GM21526 (cell line): ENCODE measurements at regions not wholly inside any gene's neighbourhood (a gene's known extent, or its start where the extent isn't known, plus 50 kb on each side); places are given as distances from the start of the nearest gene placed in this dataset.
"Not testable (repeated sequence)": the region's sequence is repeated elsewhere in the genome, so short reads cannot be mapped to it uniquely, and the experiment has no call there.

Experiments used
- ATAC-seq: cut with Tn5 transposase; IDR thresholded peaks from one replicate; pipeline ENCODE4 v1.9.1; 2021; ENCODE audit warnings: moderate library complexity; ENCODE audit not compliant: unreplicated experiment, low FRiP score

GRCh38 chr9:71286146-71286545 lies 164.7 kb upstream of the TRPM3 start:
- ATAC-seq, result no peak

- ATAC-seq, result peak; percentile 91
These were observed 163.8 kb upstream of the TRPM3 start for GRCh38 chr9:71285191-71285656.

GRCh38 chr9:71282116-71282515 lies 160.7 kb upstream of the TRPM3 start:
- ATAC-seq, result not testable (repeated sequence)

GRCh38 chr9:71279151-71279739 lies 157.8 kb upstream of the TRPM3 start:
- ATAC-seq, result no peak

GRCh38 chr9:71273613-71274012 lies 152.2 kb upstream of the TRPM3 start:
- ATAC-seq, result no peak

- ATAC-seq, result no peak
These were observed 150.2 kb upstream of the TRPM3 start for GRCh38 chr9:71271602-71272001.

GRCh38 chr9:71270554-71270953 lies 149.1 kb upstream of the TRPM3 start:
- ATAC-seq, result no peak

- ATAC-seq, result no peak
These were observed 148.4 kb upstream of the TRPM3 start for GRCh38 chr9:71269859-71270258.

GRCh38 chr9:71268871-71269635 lies 147.6 kb upstream of the TRPM3 start:
- no peak for ATAC-seq

- no peak for ATAC-seq
These were observed 142.0 kb upstream of the TRPM3 start for GRCh38 chr9:71263451-71263850.

GRCh38 chr9:71260419-71260818 lies 139.0 kb upstream of the TRPM3 start:
- ATAC-seq, result not testable (repeated sequence)

- ATAC-seq, result no peak
These were observed 133.3 kb upstream of the TRPM3 start for GRCh38 chr9:71254592-71255277.

GRCh38 chr9:71253011-71253410 lies 131.6 kb upstream of the TRPM3 start:
- no peak for ATAC-seq

GRCh38 chr9:71250581-71250980 lies 129.2 kb upstream of the TRPM3 start:
- no peak for ATAC-seq

GRCh38 chr9:71249729-71250317 lies 128.4 kb upstream of the TRPM3 start:
- peak; percentile 81 for ATAC-seq

GRCh38 chr9:71245651-71246050 lies 124.2 kb upstream of the TRPM3 start:
- no peak for ATAC-seq

GRCh38 chr9:71243951-71244350 lies 122.5 kb upstream of the TRPM3 start:
- ATAC-seq, result no peak

GRCh38 chr9:71242081-71242480 lies 120.7 kb upstream of the TRPM3 start:
- no peak for ATAC-seq

- ATAC-seq, result no peak
These were observed 115.6 kb upstream of the TRPM3 start for GRCh38 chr9:71237051-71237450.

- no peak for ATAC-seq
These were observed 112.2 kb upstream of the TRPM3 start for GRCh38 chr9:71233646-71234045.

- ATAC-seq, result no peak
These were observed 102.6 kb upstream of the TRPM3 start for GRCh38 chr9:71223953-71224538.
